H9 (cell line): ENCODE measurements at regions not wholly inside any gene's neighbourhood (a gene's known extent, or its start where the extent isn't known, plus 50 kb on each side); places are given as distances from the start of the nearest gene placed in this dataset.

Experiments used
- DNase-seq: peaks from one replicate; pipeline ENCODE4 v3.0.0-alpha.2; 2017
- H2AFZ ChIP-seq: one replicate; pipeline ENCODE4 v1.6.1; 2013; ENCODE audit warnings: mild to moderate bottlenecking, low read length, control low read depth, moderate library complexity
- H2AK5ac ChIP-seq: 2 replicates; pipeline ENCODE4 v1.6.1; 2013; ENCODE audit warnings: low read length, control low read depth, mixed read lengths; ENCODE audit not compliant: insufficient read length
- H2BK120ac ChIP-seq: one replicate; pipeline ENCODE4 v1.6.1; 2013; ENCODE audit warnings: low read depth, mild to moderate bottlenecking, low read length, control low read depth, inconsistent platforms; ENCODE audit not compliant: poor library complexity, severe bottlenecking
- H2BK12ac ChIP-seq: 2 replicates; pipeline ENCODE4 v1.6.1; 2013; ENCODE audit warnings: low read length, control low read depth, mixed read lengths, low read depth; ENCODE audit not compliant: insufficient read length
- H2BK15ac ChIP-seq: 2 replicates; pipeline ENCODE4 v1.6.1; 2013; ENCODE audit warnings: low read depth, low read length, control low read depth
- H2BK20ac ChIP-seq: one replicate; pipeline ENCODE4 v1.6.1; 2013; ENCODE audit warnings: low read depth, mild to moderate bottlenecking, low read length, control low read depth, inconsistent platforms; ENCODE audit not compliant: poor library complexity, severe bottlenecking
- H2BK5ac ChIP-seq: 2 replicates; pipeline ENCODE4 v1.6.1; 2013; ENCODE audit warnings: low read length, control low read depth, mixed read lengths; ENCODE audit not compliant: insufficient read length
- H3K14ac ChIP-seq: 2 replicates; pipeline ENCODE4 v1.6.1; 2013; ENCODE audit warnings: low read length, control low read depth; ENCODE audit not compliant: insufficient read depth
- H3K18ac ChIP-seq: 2 replicates; pipeline ENCODE4 v1.6.1; 2013; ENCODE audit warnings: low read depth, mild to moderate bottlenecking, mixed read lengths, low read length, control low read depth; ENCODE audit not compliant: insufficient read length
- H3K23ac ChIP-seq: 2 replicates; pipeline ENCODE4 v1.6.1; 2013; ENCODE audit warnings: low read length, control low read depth, mixed read lengths, low read depth; ENCODE audit not compliant: insufficient read length
- H3K23me2 ChIP-seq: 2 replicates; pipeline ENCODE4 v1.6.1; 2013; ENCODE audit warnings: low read depth, mild to moderate bottlenecking, mixed read lengths, low read length, control low read depth; ENCODE audit not compliant: insufficient read length, poor library complexity, severe bottlenecking
- H3K27ac ChIP-seq: 2 replicates; pipeline ENCODE4 v1.5.1; 2013; ENCODE audit warnings: low read length, control low read depth, mixed read lengths, low read depth; ENCODE audit not compliant: insufficient read length
- H3K27me3 ChIP-seq: 2 replicates; pipeline ENCODE4 v1.6.1; 2013; ENCODE audit warnings: low read length, control low read depth, inconsistent platforms; ENCODE audit not compliant: insufficient read depth
- H3K4ac ChIP-seq: 2 replicates; pipeline ENCODE4 v1.6.1; 2013; ENCODE audit warnings: low read depth, mild to moderate bottlenecking, control low read depth, inconsistent platforms, low read length, moderate library complexity
- H3K4me1 ChIP-seq: 2 replicates; pipeline ENCODE4 v1.6.1; 2013; ENCODE audit warnings: low read length, control low read depth, inconsistent platforms; ENCODE audit not compliant: insufficient read depth
- H3K4me2 ChIP-seq: 2 replicates; pipeline ENCODE4 v1.6.1; 2013; ENCODE audit warnings: low read length, control low read depth, mixed read lengths; ENCODE audit not compliant: insufficient read length, insufficient read depth
- H3K56ac ChIP-seq: 2 replicates; pipeline ENCODE4 v1.6.1; 2013; ENCODE audit warnings: low read depth, mild to moderate bottlenecking, mixed read lengths, low read length, control low read depth; ENCODE audit not compliant: insufficient read length
- H3K79me1 ChIP-seq: 2 replicates; pipeline ENCODE4 v1.6.1; 2013; ENCODE audit warnings: low read depth, mild to moderate bottlenecking, moderate library complexity, low read length, control low read depth, inconsistent platforms; ENCODE audit not compliant: insufficient read depth, poor library complexity, severe bottlenecking
- H3K79me2 ChIP-seq: 2 replicates; pipeline ENCODE4 v1.6.1; 2013; ENCODE audit warnings: low read length, control low read depth, inconsistent platforms; ENCODE audit not compliant: insufficient read depth
- H3K9ac ChIP-seq: 2 replicates; pipeline ENCODE4 v1.6.1; 2013; ENCODE audit warnings: low read length, control low read depth, mixed read lengths; ENCODE audit not compliant: insufficient read length; ENCODE audit errors: extremely low read depth
- H3K9me3 ChIP-seq: one replicate; pipeline ENCODE4 v1.6.1; 2013; ENCODE audit warnings: low read depth, low read length, inconsistent platforms; ENCODE audit not compliant: control insufficient read depth
- H3T11ph ChIP-seq: one replicate; pipeline ENCODE4 v1.6.1; 2013; ENCODE audit warnings: mild to moderate bottlenecking, low read length, control low read depth, inconsistent platforms
- H4K20me1 ChIP-seq: one replicate; pipeline ENCODE4 v1.6.1; 2013; ENCODE audit not compliant: control insufficient read depth, insufficient read length, insufficient read depth
- H4K5ac ChIP-seq: 2 replicates; pipeline ENCODE4 v1.6.1; 2013; ENCODE audit warnings: low read depth, mild to moderate bottlenecking, mixed read lengths, low read length, control low read depth; ENCODE audit not compliant: insufficient read length
- H4K8ac ChIP-seq: replicated peaks from 2 replicates; pipeline ENCODE4 v1.6.1; 2013; ENCODE audit warnings: low read length, control low read depth, mixed read lengths, low read depth; ENCODE audit not compliant: insufficient read length
- H4K91ac ChIP-seq: 2 replicates; pipeline ENCODE4 v1.6.1; 2013; ENCODE audit warnings: low read depth, mild to moderate bottlenecking, moderate library complexity, mixed read lengths, low read length, control low read depth; ENCODE audit not compliant: insufficient read length
- H3K27ac Mint-ChIP-seq, 3 experiments: 2 replicates in 2 of 3; 3 replicates in 1 of 3; pipeline ENCODE4 v1.8.0; 2020 to 2021; ENCODE audit warnings: mixed read lengths in 3 of 3, mild to moderate bottlenecking in 1 of 3, moderate library complexity in 1 of 3
- H3K27me3 Mint-ChIP-seq: 2 replicates; pipeline ENCODE4 v1.8.0; 2021; ENCODE audit warnings: low read depth, mild to moderate bottlenecking, moderate library complexity, mixed read lengths
- H3K36me3 Mint-ChIP-seq, 3 experiments: 2 replicates in 2 of 3; 3 replicates in 1 of 3; pipeline ENCODE4 v1.8.0; 2020 to 2021; ENCODE audit warnings: low read depth in 3 of 3, mixed read lengths in 3 of 3; ENCODE audit not compliant: insufficient read depth in 1 of 3
- H3K4me1 Mint-ChIP-seq, 2 experiments: 2 replicates each; pipeline ENCODE4 v1.8.0; 2020; ENCODE audit warnings: mixed read lengths in 2 of 2
- H3K4me3 Mint-ChIP-seq, 2 experiments: 2 replicates in 1 of 2; 3 replicates in 1 of 2; pipeline ENCODE4 v1.8.0; 2020 to 2021; ENCODE audit warnings: mild to moderate bottlenecking in 2 of 2, mixed read lengths in 2 of 2, moderate library complexity in 1 of 2
- H3K9me3 Mint-ChIP-seq, 2 experiments: 2 replicates in 1 of 2; 3 replicates in 1 of 2; pipeline ENCODE4 v1.8.0; 2020; ENCODE audit warnings: mild to moderate bottlenecking in 2 of 2, mixed read lengths in 2 of 2, moderate library complexity in 1 of 2
- WGBS: extraction: QIAGEN DNeasy Blood & Tissue Kit; methylation state at CpG from one replicate; pipeline ENCODE4 v1.1.7; 2013; ENCODE audit warnings: missing lambda C conversion rate, low lambda C conversion rate, mixed read lengths; ENCODE audit not compliant: insufficient read length; ENCODE audit errors: extremely low coverage; 5-methylcytosine and 5-hydroxymethylcytosine counted together
- TF ChIP-seq, protein P1 (sequence below): fragments of 200-600 bp; sonication (generic); conservative IDR thresholded peaks from 3 replicates; pipeline ENCODE4 v1.8.0; 2021; ENCODE audit warnings: antibody characterized with exemption, mild to moderate bottlenecking

GRCh38 chr13:84934911-84935310, 864.3 kb downstream of the SLITRK6 start:
- Histone ChIP-seq H3K23me2 (no peaks in the 10 kb centered on the region), H3K4me2 (no peak overlapping the region), H3T11ph (no peak overlapping the region), H3K9me3 (no peaks in the 10 kb centered on the region), H2AFZ (no peak overlapping the region), H2AK5ac (no peak overlapping the region), H3K56ac (no peak overlapping the region), H4K20me1 (no peaks in the 10 kb centered on the region), H2BK5ac (no peak overlapping the region), H3K23ac (no peak overlapping the region), H2BK15ac (no peak overlapping the region), H3K79me1 (no peaks in the 10 kb centered on the region), H3K27ac (no peak overlapping the region), H4K5ac (no peak overlapping the region), H2BK12ac (no peak overlapping the region), H3K4ac (no peak overlapping the region), H3K4me1 (no peaks in the 10 kb centered on the region), H4K8ac (no peak overlapping the region), H2BK20ac (no peak overlapping the region), H3K9ac (no peak overlapping the region), H2BK120ac (no peak overlapping the region), H3K27me3 (no peaks in the 10 kb centered on the region), H3K18ac (no peak overlapping the region), H4K91ac (no peak overlapping the region), H3K14ac (no peak overlapping the region), H3K79me2 (no peaks in the 10 kb centered on the region)
- TF ChIP-seq, protein P1, sequence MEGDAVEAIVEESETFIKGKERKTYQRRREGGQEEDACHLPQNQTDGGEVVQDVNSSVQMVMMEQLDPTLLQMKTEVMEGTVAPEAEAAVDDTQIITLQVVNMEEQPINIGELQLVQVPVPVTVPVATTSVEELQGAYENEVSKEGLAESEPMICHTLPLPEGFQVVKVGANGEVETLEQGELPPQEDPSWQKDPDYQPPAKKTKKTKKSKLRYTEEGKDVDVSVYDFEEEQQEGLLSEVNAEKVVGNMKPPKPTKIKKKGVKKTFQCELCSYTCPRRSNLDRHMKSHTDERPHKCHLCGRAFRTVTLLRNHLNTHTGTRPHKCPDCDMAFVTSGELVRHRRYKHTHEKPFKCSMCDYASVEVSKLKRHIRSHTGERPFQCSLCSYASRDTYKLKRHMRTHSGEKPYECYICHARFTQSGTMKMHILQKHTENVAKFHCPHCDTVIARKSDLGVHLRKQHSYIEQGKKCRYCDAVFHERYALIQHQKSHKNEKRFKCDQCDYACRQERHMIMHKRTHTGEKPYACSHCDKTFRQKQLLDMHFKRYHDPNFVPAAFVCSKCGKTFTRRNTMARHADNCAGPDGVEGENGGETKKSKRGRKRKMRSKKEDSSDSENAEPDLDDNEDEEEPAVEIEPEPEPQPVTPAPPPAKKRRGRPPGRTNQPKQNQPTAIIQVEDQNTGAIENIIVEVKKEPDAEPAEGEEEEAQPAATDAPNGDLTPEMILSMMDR, result no peak
- Mint-ChIP-seq H3K9me3 (no peaks in the 10 kb centered on the region), H3K36me3 (no peaks in the 10 kb centered on the region), H3K27me3 (no peaks in the 10 kb centered on the region), H3K4me1 (no peaks in the 10 kb centered on the region), H3K27ac (no peak overlapping the region), H3K4me3 (no peak overlapping the region)
- no peak for DNase-seq
- WGBS, result no CpG with 5 or more reads among the region's 4 CpGs
